GM13977 (cell line): ENCODE measurements at regions not wholly inside any gene's neighbourhood (a gene's known extent, or its start where the extent isn't known, plus 50 kb on each side); places are given as distances from the start of the nearest gene placed in this dataset.

Experiments
- DNase-seq: peaks from one replicate; pipeline ENCODE4 v3.0.0; 2012; ENCODE audit warnings: low spot score
- CTCF ChIP-seq: IDR thresholded peaks from 2 replicates; pipeline ENCODE4 v1.5.1; 2012; ENCODE audit warnings: mild to moderate bottlenecking, control low read depth; ENCODE audit not compliant: insufficient read depth; ENCODE audit errors: extremely low read depth, missing control alignments
- in situ Hi-C: fragments of 300-500 bp; cut with MboI; formaldehyde crosslinking; loops from one replicate; pipeline ENCODE4 v1.12.0; 2022; ENCODE audit warnings: low sequenced_read_pairs, low pct_unique_long_range_greater_than_20kb, mixed read lengths, inconsistent platforms; ENCODE audit not compliant: unreplicated experiment

- in situ Hi-C loops: no loop called here
Observed at GRCh38 chr2:128377071-128377910, 58.6 kb upstream of the HS6ST1 start.

GRCh38 chr2:128378231-128379020 lies 59.8 kb upstream of the HS6ST1 start:
- in situ Hi-C loops: no loop called here
- TF ChIP-seq CTCF: no peak
- no peak for DNase-seq

More at GRCh38 chr2:128377071-128377910, 58.6 kb upstream of the HS6ST1 start:
- no peak for DNase-seq
- no peak for TF ChIP-seq CTCF

- DNase-seq: no peak
- in situ Hi-C loops: no loop called here
- TF ChIP-seq CTCF: no peak
Observed at GRCh38 chr2:128379021-128380015, 60.6 kb upstream of the HS6ST1 start.

- no peak for DNase-seq
- no peak for TF ChIP-seq CTCF
- in situ Hi-C loops: no loop called here
Observed at GRCh38 chr2:128380061-128380889, 61.6 kb upstream of the HS6ST1 start.

GRCh38 chr2:128380961-128381938 lies 62.6 kb upstream of the HS6ST1 start:
- no peak for DNase-seq
- in situ Hi-C loops: no loop called here
- no peak for TF ChIP-seq CTCF
